ENCODE measurements at regions not wholly inside any gene's neighbourhood (a gene's known extent, or its start where the extent isn't known, plus 50 kb on each side); places are given as distances from the start of the nearest gene placed in this dataset.

GRCh38 chr3:132961991-132962390, 76.2 kb upstream of the TMEM108 start:
- TF ChIP-seq, protein P1, sequence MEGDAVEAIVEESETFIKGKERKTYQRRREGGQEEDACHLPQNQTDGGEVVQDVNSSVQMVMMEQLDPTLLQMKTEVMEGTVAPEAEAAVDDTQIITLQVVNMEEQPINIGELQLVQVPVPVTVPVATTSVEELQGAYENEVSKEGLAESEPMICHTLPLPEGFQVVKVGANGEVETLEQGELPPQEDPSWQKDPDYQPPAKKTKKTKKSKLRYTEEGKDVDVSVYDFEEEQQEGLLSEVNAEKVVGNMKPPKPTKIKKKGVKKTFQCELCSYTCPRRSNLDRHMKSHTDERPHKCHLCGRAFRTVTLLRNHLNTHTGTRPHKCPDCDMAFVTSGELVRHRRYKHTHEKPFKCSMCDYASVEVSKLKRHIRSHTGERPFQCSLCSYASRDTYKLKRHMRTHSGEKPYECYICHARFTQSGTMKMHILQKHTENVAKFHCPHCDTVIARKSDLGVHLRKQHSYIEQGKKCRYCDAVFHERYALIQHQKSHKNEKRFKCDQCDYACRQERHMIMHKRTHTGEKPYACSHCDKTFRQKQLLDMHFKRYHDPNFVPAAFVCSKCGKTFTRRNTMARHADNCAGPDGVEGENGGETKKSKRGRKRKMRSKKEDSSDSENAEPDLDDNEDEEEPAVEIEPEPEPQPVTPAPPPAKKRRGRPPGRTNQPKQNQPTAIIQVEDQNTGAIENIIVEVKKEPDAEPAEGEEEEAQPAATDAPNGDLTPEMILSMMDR (IDR thresholded peaks at IDR 0.05; ENCODE audit: low read depth, low read length) = no peak
- DNase-seq (ENCODE audit: low read depth in 2 of 2) = no peak
- no peak overlapping the region for H3K4me3 ChIP-seq (replicated peaks in 1 of 2; ENCODE audit: low read depth in 2 of 2, low read length in 2 of 2)

- TF ChIP-seq, protein P1 (IDR thresholded peaks at IDR 0.05; ENCODE audit: low read depth, low read length) = no peak
- no peak overlapping the region for H3K4me3 ChIP-seq (replicated peaks in 1 of 2; ENCODE audit: low read depth in 2 of 2, low read length in 2 of 2)
- DNase-seq (ENCODE audit: low read depth in 2 of 2) = no peak
Observed at GRCh38 chr3:132953683-132954082, 84.5 kb upstream of the TMEM108 start.

DNA sequence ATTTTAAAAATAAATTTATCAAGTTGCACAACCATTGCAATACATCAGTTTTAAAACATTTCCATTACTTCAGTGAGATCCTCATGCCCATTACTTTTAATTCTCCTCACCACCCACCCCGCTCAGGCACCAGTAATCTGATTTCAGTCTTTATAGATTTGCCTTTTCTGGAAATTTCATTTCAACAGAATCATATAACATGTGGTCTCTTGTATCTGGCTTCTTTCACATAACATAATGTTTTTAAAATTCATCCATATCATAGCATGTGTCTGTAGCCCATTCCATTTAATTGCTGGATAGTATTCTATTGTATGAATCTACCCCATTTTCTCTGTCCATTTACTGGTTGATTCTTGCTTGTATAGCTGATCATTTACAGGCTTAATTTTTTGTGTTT, 110.3 kb upstream of the TMEM108 start:
- no peak overlapping the region for H3K4me3 ChIP-seq (replicated peaks in 1 of 2; ENCODE audit: low read depth in 2 of 2, low read length in 2 of 2)
- DNase-seq (ENCODE audit: low read depth in 2 of 2) = no peak
- TF ChIP-seq, protein P1 (IDR thresholded peaks at IDR 0.05; ENCODE audit: low read depth, low read length) = no peak

GRCh38 chr3:132926098-132926497, 112.1 kb upstream of the TMEM108 start:
- DNase-seq (ENCODE audit: low read depth in 2 of 2) = no peak

DNA sequence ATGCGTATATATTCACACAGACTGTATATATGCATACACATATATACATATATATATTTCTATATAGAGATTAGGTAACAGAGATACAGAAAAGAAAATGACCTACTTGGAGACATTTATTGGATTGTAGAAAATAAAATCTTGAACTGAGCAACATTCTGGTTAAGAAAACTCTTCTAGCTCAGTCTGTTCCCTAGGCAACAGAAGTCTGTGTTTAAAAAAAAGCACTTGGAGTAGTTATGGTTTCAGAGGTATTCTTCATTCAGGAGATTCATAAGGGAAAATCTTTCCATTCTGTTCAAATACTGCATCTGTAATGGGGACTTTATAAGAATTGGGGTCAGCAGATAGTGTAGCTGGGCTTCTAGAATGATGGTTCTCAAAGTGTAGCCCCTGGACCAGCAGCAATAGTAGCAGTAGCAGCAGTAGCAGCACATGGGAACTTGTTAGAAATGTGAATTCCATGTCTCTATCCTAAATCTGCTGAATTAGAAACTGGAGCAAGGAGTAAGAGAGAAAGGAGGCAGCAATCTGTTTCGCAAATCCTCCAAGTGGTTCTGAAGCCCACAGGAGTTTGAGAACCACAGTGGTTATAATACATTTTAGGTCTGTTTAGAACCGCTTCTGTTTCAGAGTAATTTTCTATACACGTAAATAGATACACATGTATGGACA, 112.8 kb upstream of the TMEM108 start:
- TF ChIP-seq, protein P1 (IDR thresholded peaks at IDR 0.05; ENCODE audit: low read depth, low read length) = no peak
- no peak for DNase-seq (ENCODE audit: low read depth in 2 of 2)
- H3K4me3 ChIP-seq (replicated peaks in 1 of 2; ENCODE audit: low read depth in 2 of 2, low read length in 2 of 2) = no peak overlapping the region

More at GRCh38 chr3:132926098-132926497, 112.1 kb upstream of the TMEM108 start:
- TF ChIP-seq, protein P1 (IDR thresholded peaks at IDR 0.05; ENCODE audit: low read depth, low read length) = no peak
- no peak overlapping the region for H3K4me3 ChIP-seq (replicated peaks in 1 of 2; ENCODE audit: low read depth in 2 of 2, low read length in 2 of 2)

- TF ChIP-seq, protein P1 (IDR thresholded peaks at IDR 0.05; ENCODE audit: low read depth, low read length) = no peak
- no peak overlapping the region for H3K4me3 ChIP-seq (replicated peaks in 1 of 2; ENCODE audit: low read depth in 2 of 2, low read length in 2 of 2)
- peak; percentile 41 to 63 for DNase-seq (ENCODE audit: low read depth in 2 of 2)
Observed at GRCh38 chr3:132916096-132916495, 122.1 kb upstream of the TMEM108 start.

GRCh38 chr3:132912416-132912753, 125.8 kb upstream of the TMEM108 start:
- TF ChIP-seq, protein P1 (IDR thresholded peaks at IDR 0.05; ENCODE audit: low read depth, low read length) = no peak
- DNase-seq (ENCODE audit: low read depth in 2 of 2) = no peak
- no peak overlapping the region for H3K4me3 ChIP-seq (replicated peaks in 1 of 2; ENCODE audit: low read depth in 2 of 2, low read length in 2 of 2)
